Epidermal melanocyte (primary cell): ENCODE measurements at regions not wholly inside any gene's neighbourhood (a gene's known extent, or its start where the extent isn't known, plus 50 kb on each side); places are given as distances from the start of the nearest gene placed in this dataset.
"Not testable (repeated sequence)": the region's sequence is repeated elsewhere in the genome, so short reads cannot be mapped to it uniquely, and the experiment has no call there.

ENCODE experiments used
- DNase-seq: peaks from one replicate; pipeline ENCODE4 v3.0.0; 2011; ENCODE audit warnings: low spot score; ENCODE audit not compliant: insufficient read length

DNA sequence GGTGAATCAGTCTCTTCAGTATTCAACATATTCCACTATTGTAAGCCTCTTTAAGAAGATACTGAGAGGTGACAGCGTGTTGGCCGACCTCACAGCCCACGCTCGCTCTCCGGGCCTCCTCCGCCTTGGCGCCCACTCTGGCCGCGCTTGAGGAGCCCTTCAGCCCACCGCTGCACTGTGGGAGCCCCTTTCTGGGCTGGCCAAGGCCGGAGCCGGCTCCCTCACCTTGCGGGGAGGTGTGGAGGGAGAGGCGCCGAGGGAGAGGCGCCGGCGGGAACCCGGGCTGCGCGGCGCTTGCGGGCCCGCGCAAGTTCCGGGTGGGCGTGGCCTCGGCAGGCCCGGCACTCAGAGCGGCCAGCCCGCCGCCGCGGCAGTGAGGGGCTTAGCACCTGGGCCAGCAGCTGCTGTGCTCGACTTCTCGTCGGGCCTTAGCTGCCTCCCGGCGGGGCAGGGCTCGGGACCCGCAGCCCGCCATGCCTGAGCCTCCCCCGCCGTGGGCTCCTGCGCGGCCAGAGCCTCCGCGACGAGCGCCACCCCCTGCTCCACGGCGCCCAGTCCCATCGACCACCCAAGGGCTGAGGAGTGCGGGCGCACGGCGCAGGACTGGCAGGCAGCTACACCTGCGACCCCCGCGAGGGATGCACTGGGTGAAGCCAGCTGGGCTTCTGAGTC lies 306.4 kb downstream of the SEMA3D start:
- DNase-seq, result not testable (repeated sequence)

DNA sequence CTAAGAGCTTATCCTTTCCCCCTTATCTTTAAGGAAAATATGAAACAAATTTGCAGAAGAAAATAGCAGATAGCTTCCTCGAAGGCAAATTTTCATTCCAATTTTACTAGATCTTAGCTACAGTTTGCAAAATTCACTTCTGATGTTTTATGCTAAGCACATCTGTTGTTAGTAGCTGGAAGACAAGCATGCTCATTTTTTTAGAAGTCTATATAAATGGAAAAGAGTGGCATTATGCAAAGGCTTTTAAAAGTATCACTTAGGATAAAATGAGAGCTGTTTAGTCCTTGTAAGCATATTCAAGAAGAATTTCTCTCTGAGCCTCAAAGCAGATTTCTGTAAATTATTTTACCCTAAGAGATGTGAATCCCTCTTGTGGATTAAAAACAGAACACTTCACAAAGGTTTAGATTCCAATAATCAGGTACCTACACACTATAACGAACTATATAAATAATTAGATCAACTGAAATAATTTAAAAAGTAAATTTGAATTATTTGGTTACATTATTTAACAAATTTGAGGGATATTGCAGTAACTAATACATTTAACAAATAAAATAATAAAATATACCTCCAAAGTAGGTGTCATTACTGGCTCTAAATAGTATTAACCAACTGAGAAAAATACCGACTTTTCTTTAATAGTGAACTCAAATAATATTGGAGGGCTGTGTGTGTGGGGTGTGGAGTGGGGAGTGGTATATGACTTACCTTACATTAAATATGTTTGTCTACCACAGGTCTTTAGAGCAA lies 307.1 kb downstream of the SEMA3D start:
- DNase-seq, result no peak

DNA sequence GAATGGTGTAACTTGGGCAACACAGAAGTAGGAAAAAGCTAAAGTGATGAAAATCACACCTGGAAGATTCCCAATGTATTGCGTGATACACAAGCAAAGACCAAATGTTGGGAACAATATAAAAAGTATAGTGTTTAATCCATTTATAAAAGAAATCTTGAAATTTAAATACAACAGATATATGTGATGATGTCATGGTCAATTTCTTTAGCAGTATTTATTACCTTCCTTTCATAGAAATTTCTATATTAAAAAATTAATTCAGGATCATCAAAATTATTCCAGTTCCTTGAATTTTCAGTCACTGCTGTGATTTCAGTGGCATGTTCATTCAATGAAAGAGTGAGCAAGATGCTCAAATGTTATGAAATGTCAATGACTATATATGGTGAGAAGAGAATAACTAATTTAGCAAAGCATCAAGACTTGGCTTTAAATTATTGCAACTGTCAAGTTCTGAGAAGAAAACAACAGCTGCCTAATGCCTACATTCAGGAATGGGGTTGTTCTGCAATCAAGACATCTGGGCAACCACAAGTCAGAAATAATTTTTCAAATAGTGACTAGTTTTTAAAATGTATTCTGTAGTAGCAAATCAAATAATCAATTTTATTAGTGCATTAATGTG lies 308.8 kb downstream of the SEMA3D start:
- no peak for DNase-seq

DNA sequence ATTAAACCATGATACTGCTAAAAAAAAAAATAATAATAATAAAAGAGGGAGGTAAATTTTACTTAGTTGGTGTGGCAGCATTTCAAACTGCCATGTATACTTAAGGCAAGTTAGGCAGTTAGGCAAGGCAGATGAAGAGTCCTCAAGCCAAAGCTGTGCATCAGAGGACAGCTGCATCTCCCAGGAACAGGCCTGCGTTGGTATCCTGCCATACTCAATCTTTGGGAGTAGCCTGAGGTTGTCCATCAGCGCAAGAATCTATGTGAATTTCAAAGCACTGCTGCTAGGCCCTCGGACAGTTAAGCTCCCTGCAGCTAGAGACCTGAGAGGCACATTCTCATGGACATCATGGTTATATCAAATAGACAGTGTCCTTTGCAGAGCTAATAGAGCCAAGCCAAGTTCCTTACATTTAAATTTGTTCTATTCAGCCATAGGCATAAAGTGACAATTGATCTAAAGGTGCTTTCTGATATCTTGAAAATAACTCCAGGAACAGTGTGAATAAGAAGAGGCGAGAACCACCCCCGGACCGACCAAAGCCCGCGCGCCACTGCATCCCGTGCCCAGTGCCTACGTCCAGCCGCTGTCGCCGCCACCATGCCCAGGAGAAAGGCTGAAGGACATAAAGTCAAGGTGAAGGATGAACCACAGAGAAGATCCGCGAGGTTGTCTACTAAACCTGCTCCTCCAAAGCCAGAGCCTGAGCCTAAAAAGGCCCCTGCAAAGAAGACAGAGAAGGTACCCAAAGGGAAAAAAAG lies 310.6 kb downstream of the SEMA3D start:
- DNase-seq, result no peak

DNA sequence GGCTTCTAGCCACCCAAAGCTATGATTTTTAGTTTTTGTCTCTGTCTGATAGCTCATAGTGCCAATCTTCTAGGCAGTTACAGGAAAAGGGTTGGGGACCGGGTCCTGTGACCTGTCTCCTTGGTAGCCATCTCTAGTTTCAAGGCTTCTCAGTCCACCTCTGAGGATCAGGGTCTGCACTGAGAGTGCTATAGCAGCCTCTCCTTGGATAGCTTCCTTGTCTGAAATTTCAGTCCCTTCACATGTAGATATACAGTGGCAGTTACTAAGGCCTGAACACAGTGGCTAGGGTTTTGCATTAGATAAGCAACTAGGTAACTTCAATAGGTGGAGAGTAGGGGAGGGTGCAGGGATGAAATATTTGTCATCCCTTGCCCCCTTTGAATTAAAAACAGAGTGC lies 321.3 kb downstream of the SEMA3D start:
- DNase-seq, result no peak

DNA sequence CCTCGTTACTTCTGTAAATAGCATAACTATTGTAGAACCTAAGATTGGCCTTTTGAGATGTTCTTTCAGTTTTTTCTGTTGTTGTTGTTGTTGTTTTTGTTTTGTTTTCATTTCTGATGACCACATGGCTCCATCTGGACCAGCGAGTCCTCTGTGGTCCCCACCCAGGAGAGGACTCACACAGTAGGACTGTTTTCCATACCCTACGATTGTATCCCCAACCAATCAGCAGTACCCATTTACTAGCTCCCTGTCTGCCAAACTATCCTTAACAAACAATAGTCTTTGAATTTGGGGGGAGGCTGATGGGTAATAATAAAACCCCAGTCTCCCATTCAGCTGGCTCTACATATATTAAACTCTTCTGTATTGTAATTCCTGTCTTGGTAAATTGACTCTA lies 329.5 kb downstream of the SEMA3D start:
- DNase-seq, result no peak

DNA sequence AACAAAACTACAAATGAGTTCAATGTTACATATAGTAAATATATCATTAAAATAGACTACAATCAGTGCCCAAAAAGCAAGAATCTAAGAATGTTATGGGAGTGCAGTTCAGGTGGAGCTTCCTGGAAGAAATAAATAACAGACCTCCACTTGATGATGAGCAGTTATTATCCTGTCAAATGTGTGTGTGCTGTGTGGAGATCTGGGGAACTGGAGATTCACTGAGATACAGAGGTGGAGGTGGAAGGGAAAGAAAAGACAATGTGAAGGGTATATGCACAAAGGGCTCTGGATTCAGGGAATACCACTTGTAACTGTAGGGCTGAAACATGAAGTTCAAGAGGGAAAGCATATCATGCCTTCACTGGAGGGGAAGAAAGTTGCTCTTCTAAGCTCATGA lies 331.1 kb downstream of the SEMA3D start:
- DNase-seq, result no peak

DNA sequence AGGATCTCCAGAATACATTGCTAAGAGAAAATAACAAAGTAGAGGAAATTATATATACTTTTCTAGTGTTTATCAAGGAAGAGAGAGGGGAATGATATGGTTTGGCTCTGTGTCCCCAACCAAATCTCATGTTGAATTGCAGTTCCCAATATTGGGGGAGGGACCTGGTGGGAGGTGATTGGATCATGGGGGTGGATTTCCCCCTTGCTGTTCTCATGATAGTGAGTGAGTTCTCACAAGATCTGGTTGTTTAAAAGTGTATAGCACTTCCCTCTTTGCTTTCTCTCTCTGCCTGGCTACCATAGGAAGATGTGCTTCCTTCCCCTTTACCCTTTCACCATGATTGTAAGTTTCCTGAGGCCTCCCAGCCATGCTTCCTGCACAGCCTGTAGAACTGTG lies 337.9 kb downstream of the SEMA3D start:
- DNase-seq, result not testable (repeated sequence)

DNA sequence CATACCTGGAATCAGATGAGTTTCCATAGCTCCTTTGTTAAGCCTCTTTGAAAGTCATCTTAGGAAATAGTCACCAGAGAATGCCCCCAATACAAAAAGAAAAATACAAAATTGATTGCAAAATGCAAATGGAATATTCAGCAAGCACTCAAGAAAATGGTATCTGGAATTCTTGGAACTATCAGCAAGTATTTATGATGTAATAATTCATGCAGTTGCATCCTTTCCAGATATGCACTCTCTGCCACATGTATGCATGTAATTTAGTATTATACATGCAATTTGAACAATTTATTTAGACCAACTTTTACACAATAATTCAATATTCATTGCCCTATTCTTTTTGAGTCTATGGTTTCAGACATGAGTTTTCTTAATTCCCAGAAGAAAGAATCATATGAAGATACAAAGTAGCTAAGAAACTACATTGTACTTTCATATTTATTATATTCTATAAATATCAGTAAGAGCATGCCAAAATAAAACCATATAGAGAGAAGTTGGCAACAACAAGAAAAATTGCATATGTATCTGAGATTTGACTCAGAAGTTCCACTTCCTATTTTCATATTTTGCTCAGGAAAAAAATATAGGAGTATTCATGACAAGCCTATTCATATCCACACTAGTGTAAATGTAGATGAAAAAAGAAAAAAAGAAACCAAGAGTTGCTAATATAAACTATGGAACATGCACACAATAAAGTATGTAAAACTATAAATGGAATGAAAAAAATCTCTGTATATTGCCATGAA lies 338.5 kb downstream of the SEMA3D start:
- no peak for DNase-seq

DNA sequence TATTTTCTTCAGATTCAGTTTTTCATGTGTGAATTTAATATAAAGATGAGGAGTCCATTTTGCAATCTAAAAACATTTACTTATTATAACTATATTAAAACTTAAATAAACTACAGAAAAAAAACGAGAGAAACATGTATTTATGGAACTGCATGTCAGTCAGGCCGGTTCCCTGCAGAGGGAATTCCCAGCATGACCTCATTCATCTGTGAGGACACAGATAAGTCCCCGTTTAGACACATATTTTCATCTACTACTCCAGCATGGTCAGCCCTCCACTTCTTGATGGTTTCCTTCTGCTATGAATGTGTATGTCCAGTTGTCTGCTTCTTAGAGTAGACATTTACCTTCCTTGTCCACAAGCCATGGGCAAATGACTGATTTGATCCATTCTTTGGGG lies 339.1 kb downstream of the SEMA3D start:
- DNase-seq, result no peak

DNA sequence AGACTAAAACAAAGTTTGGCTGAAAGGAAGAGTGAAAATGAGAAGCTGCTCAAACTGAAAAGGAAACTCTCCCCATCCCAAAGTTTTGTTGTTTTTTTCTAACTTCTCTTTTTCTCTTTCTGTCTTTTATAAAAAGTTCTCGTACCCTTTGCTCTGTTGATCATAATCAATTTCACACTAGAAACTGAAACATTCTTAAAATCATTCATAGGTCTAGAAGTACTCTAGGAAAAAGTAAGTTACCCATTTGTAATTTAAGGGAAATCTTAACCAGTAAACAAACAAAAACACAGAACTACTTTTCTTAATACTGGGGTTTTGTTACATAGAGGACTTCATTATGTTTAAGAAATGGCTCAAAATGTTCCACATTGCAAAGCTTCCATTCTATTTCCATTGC lies 339.8 kb downstream of the SEMA3D start:
- no peak for DNase-seq

DNA sequence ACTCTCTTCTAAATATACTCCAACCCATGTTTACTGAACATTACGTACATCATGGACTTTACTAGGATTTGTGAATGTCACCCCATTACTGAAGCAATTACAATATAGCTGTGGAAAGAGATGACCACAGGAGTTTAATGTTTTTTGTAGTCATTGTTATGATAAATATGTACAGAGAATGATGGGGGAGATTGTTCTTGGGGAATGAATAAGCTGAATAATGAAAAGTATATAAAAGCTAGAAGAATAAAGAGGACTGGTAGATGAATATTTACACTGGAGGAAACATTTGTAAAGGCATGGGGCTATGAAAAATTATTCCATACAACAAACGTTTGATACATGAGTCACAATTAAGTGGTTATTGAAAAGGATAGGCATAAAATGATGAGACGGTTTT lies 340.9 kb downstream of the SEMA3D start:
- no peak for DNase-seq

DNA sequence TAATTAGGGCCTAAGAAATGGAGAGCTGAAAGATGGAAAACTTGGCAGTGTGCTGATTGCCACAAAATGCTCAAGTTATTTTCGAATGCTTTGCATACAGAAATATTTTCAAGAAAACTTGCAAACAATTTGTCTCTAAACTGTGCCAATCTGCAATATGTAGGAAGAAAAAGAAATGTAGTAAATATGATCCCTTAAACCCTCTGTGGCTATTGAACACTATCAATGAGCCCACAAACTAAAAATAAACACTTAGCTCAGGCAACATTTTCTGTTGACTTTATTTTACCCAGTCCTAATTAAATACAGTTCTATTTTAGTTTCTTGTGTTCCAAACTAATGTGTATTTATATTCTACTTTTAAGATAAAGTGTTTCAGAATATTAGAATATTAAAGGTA lies 342.1 kb downstream of the SEMA3D start:
- no peak for DNase-seq

DNA sequence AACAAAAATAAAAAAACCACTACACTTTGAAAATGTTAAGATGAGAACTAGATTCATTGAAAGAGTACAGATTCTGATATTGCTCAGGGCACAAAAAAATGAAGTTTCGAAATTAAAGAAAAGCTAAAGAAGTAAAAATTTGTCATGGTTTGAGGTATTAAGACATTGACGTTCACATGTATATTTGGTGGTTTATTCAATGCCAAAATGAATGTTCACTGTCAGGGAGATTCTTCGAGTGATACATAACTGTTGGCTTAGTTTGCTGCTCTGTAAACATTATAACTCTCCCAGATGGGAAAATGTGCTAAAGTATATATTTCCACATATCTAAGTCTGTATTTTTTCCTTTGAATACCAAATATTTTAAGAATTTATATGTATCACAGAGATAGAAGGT lies 345.0 kb downstream of the SEMA3D start:
- DNase-seq, result no peak

DNA sequence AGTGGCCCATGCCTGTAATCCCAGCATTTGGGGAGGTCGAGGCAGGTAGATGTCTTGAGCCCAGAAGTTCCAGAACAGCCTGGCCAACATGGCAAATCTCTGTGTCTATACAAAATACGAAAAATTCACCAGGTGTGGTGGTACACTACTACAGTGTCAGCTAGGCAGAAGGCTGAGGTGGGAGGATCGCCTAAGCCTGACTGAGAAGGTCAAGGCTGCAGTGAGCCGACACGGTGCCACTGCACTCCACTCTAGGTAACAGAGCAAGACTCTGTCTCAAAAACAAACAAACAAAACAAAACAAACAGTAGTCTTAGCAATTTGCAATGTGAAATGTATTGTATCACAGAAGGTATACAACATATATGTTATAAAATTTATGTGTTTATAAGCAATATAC lies 348.0 kb downstream of the SEMA3D start:
- no peak for DNase-seq

DNA sequence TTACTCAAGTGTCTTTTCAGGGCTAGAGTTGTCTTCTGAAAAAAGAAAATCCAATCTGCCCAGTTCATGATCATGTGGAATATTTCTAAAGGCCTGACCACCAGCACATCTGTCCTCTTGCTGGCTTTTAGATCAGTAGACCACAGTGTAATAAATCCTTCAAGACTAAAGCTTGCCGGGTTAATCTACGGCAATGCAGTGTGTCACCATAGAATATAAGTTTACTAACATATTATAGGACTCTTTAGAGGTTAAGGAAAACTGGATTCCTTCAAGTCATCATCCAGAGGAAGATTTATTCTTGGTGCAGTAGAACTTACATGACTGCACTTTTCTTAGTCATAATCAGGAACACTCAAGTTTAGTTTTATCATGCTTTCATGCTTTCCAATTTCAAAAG lies 349.5 kb downstream of the SEMA3D start:
- DNase-seq, result no peak

DNA sequence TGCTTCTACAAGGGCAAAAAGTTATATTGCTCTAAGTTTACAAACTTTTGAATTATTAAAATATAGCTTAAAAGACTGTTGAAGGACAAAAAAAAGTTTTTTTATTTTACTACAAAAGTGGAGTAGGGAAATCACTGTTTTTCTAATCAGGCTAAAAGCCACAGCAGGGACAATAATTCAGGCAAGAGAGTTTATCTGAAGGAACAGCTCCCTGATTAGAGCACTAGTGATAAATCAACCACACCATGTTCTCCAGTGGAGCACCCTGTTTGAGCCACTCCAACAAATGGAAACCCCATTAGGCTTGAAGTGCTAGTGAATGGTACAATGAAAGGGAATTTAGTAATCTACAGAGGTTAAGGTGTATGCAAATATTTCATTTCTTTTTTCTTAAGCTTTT lies 357.1 kb downstream of the SEMA3D start:
- no peak for DNase-seq

DNA sequence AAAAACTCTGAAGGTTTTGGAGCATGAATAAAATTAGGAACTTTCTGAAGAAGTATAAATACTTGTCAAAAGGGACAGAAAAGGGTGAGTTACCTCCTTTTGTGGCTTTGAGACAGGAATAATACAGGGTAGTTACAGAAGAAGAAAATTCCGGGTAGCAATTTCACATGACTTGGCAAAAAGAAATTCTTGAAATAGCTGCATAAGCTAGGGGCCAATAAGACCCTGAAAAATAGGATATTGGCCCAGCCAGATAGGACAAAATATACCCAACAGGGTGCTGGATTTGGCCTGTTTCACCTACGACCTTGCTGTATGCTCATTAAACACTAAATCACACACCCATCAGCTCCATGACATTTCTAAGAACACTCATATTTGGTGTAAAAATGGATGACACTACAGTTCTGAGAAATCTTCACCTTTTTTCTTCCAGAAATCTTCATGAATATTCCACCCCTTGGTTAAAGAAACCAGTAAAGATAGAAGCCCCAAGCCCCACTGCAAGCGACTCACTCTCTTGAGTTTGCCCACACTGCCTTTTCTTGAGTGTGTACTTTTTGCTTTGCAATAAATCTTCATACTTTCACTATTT lies 362.7 kb downstream of the SEMA3D start:
- no peak for DNase-seq

DNA sequence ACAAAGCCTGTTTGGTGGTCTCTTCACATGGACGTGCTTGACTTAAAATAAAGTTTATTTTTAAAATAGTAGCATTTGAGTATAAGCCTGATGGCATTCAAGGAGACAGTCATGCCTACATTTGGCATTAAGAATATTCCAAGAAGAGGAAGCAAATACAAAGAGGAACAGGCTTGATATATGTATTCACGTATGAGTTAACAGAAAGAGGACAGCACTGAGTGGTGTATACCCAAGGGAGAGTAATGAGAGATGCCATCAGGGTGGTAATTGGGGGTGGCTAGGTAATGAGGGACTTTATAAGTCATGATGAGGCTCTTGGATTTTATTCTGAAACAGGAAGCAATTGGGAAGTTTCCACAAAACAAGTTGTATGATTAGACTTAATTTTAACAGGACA lies 363.3 kb downstream of the SEMA3D start:
- DNase-seq, result no peak

DNA sequence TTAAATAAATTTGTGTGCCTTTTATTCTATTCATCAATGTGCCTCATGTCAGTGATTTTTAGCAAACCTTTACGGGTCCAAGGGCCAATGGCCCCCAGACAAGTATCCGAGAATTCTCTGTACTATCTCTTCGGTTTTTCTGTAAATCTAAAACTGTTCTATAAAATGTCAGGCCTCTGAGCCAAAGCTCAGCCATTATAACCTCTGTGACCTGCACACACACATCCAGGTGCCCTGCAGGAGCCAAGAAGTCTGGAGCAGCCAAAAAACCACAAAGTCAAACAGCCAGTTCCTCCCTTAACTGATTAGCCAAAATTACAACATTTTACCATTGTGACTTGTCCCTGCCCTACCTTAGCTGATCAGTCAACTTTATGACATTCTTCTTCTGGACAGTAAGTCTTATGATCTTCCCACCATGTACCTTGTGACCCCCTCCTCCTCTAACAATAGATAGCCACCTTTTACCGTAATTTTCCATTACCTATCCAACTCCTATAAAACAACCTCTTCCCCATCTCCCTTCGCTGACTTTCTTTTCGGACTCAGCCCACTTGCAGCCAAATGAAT lies 363.8 kb downstream of the SEMA3D start:
- DNase-seq, result no peak
